GM19452 (cell line): ENCODE measurements at regions not wholly inside any gene's neighbourhood (a gene's known extent, or its start where the extent isn't known, plus 50 kb on each side); places are given as distances from the start of the nearest gene placed in this dataset.

Source experiments
- ATAC-seq: cut with Tn5 transposase; IDR thresholded peaks from one replicate; pipeline ENCODE4 v1.9.1; 2021; ENCODE audit not compliant: unreplicated experiment

- ATAC-seq, result no peak
Observed at GRCh38 chr16:72367851-72368250, 195.9 kb upstream of the PMFBP1 start.

GRCh38 chr16:72362973-72363372, 191.0 kb upstream of the PMFBP1 start:
- no peak for ATAC-seq

- no peak for ATAC-seq
Observed at GRCh38 chr16:72362476-72362875, 190.5 kb upstream of the PMFBP1 start.

DNA sequence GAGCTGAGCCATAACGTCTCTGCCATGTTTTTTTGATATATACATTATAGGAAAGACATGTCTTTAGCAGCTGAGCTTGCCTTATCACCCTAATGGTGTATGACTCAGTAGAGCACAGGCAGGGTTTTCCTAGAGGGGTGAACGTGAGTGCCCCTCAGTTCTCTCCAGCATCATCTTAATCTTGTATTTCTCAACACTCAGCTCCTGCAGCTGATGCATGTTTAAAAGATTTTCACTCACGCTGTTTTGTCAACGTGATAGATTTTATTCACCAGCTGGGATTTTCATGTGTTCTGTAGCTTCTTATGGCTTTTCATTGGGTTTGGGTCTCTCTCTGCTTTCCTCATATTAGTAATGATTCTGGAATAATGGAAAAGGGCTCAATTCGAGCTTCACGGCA, 186.0 kb upstream of the PMFBP1 start:
- no peak for ATAC-seq

DNA sequence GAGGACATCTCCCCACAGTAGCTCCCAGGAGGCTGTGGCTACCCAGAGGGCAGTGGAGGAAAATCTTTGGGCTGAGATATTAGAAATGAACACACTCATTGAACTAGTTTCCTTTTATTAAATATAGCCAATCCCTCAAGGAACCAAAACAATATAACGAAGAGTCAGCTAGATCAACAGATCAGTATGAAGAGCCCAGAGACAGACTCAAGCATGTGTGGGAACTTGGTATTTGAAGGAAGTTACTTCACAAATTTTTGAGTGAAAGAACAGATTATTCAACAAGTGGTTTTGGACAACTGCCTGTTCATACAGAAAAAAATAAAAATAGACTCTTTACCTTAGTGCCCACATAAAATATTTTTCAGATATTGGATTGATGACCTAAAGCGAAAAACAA, 183.6 kb upstream of the PMFBP1 start:
- no peak for ATAC-seq

GRCh38 chr16:72349719-72350118, 177.8 kb upstream of the PMFBP1 start:
- ATAC-seq, result no peak

DNA sequence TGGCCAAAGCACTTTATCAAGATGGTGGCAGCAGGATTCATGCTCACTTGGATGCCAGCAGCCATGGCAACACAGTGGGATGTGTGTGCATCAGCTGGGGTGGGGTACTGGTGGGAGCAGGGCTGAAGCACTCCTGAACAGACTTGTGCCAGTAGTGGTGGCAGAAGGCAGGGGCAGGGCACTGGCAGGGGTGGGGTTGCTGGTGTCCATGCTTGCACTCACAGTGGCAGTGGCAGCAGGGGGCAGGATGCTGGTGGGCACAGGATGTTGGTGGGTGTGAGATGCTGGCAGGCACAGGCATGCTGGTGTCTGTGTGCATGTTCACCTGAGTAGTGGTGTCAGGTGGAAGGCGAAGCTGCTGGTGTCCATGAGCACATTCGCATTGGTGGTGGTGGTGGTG, 161.0 kb upstream of the PMFBP1 start:
- ATAC-seq, result no peak

GRCh38 chr16:72324578-72324977, 152.6 kb upstream of the PMFBP1 start:
- no peak for ATAC-seq

GRCh38 chr16:72317446-72317845, 145.5 kb upstream of the PMFBP1 start:
- ATAC-seq, result no peak

DNA sequence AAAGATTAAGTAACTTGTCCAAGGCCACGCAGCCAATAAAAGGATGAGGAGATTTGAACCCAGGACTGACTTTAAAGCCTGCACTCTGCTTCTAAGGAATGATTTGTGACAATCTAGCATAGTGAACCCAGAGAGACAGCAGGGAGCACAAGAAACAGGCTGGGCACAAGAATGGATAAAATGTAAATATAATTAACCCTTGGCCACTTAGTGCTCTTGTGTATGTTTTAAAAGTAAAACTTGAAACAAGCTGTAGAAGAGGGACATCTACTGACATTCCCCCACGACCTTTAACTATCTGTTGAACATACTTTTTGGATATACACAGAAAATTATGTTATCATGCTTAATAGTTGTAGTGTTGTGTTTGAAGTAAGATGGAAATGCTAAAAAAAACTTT, 141.9 kb upstream of the PMFBP1 start:
- ATAC-seq, result no peak

GRCh38 chr16:72312828-72313227, 140.9 kb upstream of the PMFBP1 start:
- no peak for ATAC-seq

GRCh38 chr16:72311426-72311825, 139.5 kb upstream of the PMFBP1 start:
- no peak for ATAC-seq

- no peak for ATAC-seq
Observed at GRCh38 chr16:72309001-72309400, 137.0 kb upstream of the PMFBP1 start.

DNA sequence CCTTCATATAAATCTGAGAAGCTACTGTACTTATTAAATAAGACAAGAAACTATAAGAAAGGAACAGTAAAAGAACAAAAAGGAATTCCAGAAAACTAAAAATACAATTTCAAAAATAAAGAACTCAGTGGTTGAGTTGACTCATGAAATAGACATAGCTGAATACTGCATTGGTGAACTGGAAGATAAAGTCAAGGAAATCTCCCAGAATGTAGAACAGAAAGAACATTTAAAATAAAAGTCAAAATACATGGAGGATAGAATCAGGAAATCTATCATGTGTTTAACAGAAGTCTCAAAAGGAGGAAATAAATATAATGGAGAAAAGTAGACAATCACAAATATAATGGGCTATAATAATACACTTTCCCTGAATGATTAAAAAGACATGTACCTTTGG, 136.4 kb upstream of the PMFBP1 start:
- ATAC-seq, result no peak

DNA sequence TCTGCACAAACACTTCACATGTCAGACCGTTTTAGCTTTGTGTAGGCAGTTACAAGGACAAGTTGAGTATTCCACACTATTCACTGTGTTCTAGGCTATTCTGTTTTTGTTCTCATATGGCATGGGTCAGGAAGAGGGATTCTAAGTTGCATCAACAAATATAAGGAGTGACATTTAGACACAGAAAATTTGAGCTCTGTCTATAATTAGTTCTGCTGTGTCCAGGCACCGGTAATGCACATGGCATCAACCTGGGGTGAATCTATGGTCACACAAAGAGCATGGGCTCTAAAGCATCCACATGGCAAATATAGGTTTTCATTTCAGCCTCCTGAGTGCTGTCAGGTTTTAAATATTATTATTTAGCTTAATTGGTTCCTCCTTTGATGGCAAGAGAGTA, 130.4 kb upstream of the PMFBP1 start:
- no peak for ATAC-seq

DNA sequence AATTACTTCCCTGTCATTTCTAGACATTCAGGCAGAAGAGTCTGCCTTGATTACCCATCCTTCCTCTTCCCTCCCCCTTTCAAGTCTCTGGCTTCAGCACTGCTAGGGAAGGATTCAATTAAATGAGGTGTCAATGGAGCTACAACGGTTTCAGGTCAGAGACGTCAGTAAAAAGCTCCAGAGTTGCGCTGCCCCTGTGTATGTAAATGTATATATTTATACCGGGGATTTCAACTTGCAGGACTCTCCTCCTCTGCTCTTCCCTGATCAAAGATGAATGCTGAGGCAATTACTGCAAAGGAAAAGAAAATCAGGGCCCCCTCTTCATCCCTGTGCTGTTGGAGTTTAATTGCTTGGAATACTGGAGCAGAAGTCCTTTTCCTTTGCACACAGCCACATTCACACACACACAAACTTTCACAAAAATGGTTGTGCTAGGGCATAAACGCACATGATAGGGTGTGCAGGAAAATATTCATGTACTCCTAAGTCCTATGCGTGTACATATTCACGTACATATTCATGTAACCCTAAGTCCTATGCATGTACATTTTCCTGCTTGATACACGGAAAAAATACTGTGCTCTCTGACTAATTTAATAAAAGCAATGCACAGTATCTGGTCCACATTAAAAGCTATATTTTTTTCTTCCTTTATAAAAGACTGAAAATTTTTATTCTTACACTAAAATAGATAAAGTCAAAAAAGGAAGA, 129.7 kb upstream of the PMFBP1 start:
- ATAC-seq, result no peak

- ATAC-seq, result no peak
Observed at GRCh38 chr16:72300892-72301291, 128.9 kb upstream of the PMFBP1 start.

GRCh38 chr16:72299684-72300243, 127.8 kb upstream of the PMFBP1 start:
- no peak for ATAC-seq

- no peak for ATAC-seq
Observed at GRCh38 chr16:72298961-72299360, 127.0 kb upstream of the PMFBP1 start.

DNA sequence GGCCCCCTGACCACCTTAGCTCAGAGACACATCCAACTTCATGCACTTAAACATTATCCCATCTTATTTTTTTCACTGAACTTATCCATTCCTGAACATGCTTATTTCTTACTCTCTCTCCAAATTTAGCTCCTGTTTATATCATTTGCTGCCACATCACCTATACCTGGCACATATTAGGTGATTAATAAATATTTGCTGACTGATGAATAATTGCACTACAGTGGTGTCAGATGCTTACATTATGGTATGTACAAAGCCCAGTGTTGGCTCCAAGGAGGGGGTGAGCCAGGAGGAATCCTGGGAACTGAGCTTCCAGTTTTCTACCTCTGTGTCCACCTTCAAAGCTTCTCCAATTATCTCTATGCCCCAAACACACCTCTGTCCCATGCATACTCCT, 124.0 kb upstream of the PMFBP1 start:
- ATAC-seq, result no peak

- no peak for ATAC-seq
Observed at GRCh38 chr16:72291531-72291981, 119.6 kb upstream of the PMFBP1 start.

DNA sequence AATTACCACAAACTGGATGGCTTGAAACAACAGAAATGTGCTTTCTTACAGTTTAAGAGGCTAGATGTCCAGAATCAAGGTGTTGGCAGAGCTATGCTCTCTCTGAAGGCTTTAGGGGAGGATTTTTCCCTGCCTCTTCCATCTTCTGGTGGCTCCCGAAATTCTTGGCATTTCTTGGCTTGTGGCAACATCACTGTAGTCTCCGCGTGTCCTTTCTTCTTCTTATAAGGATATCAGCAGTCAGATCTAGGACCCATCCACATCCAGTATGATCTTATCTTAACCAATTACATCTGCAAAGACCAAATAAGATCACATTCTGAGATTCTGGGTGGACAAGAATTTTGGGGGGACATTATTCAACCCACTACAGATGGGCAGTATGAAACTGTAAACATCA, 119.2 kb upstream of the PMFBP1 start:
- no peak for ATAC-seq

GRCh38 chr16:72287649-72288048, 115.7 kb upstream of the PMFBP1 start:
- no peak for ATAC-seq
